ENCODE measurements at regions not wholly inside any gene's neighbourhood (a gene's known extent, or its start where the extent isn't known, plus 50 kb on each side); places are given as distances from the start of the nearest gene placed in this dataset.

DNA sequence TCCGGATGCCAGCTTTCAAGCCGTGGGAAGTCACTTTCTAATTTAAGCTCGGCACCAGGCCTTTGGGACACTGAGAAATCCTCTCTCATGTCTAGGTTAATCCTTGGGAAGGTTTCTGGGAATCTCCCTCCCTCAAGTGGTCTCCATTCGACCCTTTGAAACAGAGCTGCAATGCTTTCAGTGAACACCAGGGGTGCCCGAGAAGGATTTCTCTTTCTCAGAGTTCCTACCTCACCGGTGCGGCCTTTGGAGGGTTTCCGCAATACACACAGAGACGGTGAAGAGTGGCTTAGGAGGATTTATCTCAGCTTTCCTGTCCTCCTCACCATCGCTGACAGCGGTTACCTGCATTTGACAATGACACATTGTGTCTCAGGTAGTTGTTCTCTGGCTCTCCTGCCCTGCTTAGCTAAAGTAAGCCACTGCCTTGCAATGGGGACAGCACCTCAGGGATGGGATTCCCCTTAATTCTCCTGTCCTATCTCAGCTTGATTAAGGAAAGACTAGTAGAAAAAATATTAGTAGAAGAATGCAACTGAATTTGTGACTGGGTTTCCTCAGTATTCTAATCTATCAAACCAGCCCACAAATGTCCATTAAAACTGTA lies 180.6 kb downstream of the GABRG2 start:
- dilution Hi-C loops (cut with MboI; ENCODE audit: extremely low pct_ligation_motif_present, low sequenced_read_pairs), result no loop called here
- Histone ChIP-seq H3K4me2 (ENCODE audit: control insufficient read depth, extremely low read depth, insufficient read depth, low read depth, low read length) (no peak overlapping the region), H3K27me3 (ENCODE audit: control insufficient read depth, extremely low read depth, insufficient read depth, low read length) (no peaks in the 10 kb centered on the region), H3K4me3 (ENCODE audit: control insufficient read depth in 2 of 3, extremely low read depth in 1 of 3, insufficient read depth in 2 of 3, low read depth in 1 of 3, low read length in 3 of 3) (no peak overlapping the region), H3K9me1 (ENCODE audit: control insufficient read depth, extremely low read depth, insufficient read depth, low read length) (no peaks in the 10 kb centered on the region), H3K4me1 (ENCODE audit: control insufficient read depth, extremely low read depth, insufficient read depth, low read length) (no peaks in the 10 kb centered on the region), H2AFZ (ENCODE audit: control insufficient read depth, low read length) (no peak overlapping the region), H3K27ac (ENCODE audit: control insufficient read depth, insufficient read depth, low read length) (no peak overlapping the region), H4K20me1 (ENCODE audit: control insufficient read depth, extremely low read depth, insufficient read depth, low read length) (no peaks in the 10 kb centered on the region), H3K9me3 (ENCODE audit: control insufficient read depth, low read depth, low read length) (no peaks in the 10 kb centered on the region), H3K9ac (ENCODE audit: control insufficient read depth, extremely low read depth, insufficient read depth, low read length) (no peak overlapping the region), H3K36me3 (ENCODE audit: control insufficient read depth in 2 of 2, extremely low read depth in 1 of 2, insufficient read depth in 2 of 2, low read length in 2 of 2) (no peaks in the 10 kb centered on the region), H3K79me2 (ENCODE audit: control insufficient read depth, insufficient read depth, low read length) (no peaks in the 10 kb centered on the region)
- DNase-seq (ENCODE audit: low read depth, low spot score) (no peak), FAIRE-seq (no peak)
- no peak for TF ChIP-seq EZH2 (IDR thresholded peaks at IDR 0.05; ENCODE audit: low read length)
- TF ChIP-seq, protein P1, sequence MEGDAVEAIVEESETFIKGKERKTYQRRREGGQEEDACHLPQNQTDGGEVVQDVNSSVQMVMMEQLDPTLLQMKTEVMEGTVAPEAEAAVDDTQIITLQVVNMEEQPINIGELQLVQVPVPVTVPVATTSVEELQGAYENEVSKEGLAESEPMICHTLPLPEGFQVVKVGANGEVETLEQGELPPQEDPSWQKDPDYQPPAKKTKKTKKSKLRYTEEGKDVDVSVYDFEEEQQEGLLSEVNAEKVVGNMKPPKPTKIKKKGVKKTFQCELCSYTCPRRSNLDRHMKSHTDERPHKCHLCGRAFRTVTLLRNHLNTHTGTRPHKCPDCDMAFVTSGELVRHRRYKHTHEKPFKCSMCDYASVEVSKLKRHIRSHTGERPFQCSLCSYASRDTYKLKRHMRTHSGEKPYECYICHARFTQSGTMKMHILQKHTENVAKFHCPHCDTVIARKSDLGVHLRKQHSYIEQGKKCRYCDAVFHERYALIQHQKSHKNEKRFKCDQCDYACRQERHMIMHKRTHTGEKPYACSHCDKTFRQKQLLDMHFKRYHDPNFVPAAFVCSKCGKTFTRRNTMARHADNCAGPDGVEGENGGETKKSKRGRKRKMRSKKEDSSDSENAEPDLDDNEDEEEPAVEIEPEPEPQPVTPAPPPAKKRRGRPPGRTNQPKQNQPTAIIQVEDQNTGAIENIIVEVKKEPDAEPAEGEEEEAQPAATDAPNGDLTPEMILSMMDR (optimal IDR thresholded peaks at IDR 0.05 in 1 of 3, IDR thresholded peaks at IDR 0.05 in 1 of 3, conservative IDR thresholded peaks at IDR 0.05 in 1 of 3; ENCODE audit: extremely low read depth in 1 of 3, insufficient read depth in 2 of 3, low read length in 3 of 3), result peak in 1 of 3 experiments; percentile 28

DNA sequence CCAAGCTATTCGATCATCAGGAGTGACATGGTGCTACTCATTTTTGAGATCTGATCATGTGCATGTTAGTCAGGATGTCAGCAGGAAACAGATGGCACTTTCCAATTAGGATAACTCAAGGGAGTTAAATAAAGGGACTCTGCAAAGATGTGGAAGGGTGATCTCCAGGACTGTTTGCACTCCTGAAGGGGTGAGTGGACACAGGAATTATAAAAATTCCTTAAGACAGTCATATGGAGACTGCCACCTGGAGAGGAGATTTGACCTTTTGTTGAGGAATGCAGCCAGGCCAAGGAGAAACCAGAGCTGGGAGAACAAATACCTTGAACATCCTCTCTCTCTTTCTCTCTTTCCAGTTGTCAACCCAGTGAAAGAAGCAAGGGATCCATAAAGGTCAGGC lies 189.1 kb downstream of the GABRG2 start:
- Histone ChIP-seq H3K9me1 (ENCODE audit: control insufficient read depth, extremely low read depth, insufficient read depth, low read length) (no peaks in the 10 kb centered on the region), H3K27me3 (ENCODE audit: control insufficient read depth, extremely low read depth, insufficient read depth, low read length) (no peaks in the 10 kb centered on the region), H2AFZ (ENCODE audit: control insufficient read depth, low read length) (no peak overlapping the region), H3K27ac (ENCODE audit: control insufficient read depth, insufficient read depth, low read length) (no peak overlapping the region), H3K79me2 (ENCODE audit: control insufficient read depth, insufficient read depth, low read length) (no peaks in the 10 kb centered on the region), H3K4me3 (ENCODE audit: control insufficient read depth in 2 of 3, extremely low read depth in 1 of 3, insufficient read depth in 2 of 3, low read depth in 1 of 3, low read length in 3 of 3) (no peak overlapping the region), H4K20me1 (ENCODE audit: control insufficient read depth, extremely low read depth, insufficient read depth, low read length) (no peaks in the 10 kb centered on the region), H3K36me3 (ENCODE audit: control insufficient read depth in 2 of 2, extremely low read depth in 1 of 2, insufficient read depth in 2 of 2, low read length in 2 of 2) (no peaks in the 10 kb centered on the region), H3K4me1 (ENCODE audit: control insufficient read depth, extremely low read depth, insufficient read depth, low read length) (no peaks in the 10 kb centered on the region), H3K9me3 (ENCODE audit: control insufficient read depth, low read depth, low read length) (no peaks in the 10 kb centered on the region), H3K4me2 (ENCODE audit: control insufficient read depth, extremely low read depth, insufficient read depth, low read depth, low read length) (no peak overlapping the region), H3K9ac (ENCODE audit: control insufficient read depth, extremely low read depth, insufficient read depth, low read length) (no peak overlapping the region)
- dilution Hi-C loops (cut with MboI; ENCODE audit: extremely low pct_ligation_motif_present, low sequenced_read_pairs), result no loop called here
- FAIRE-seq (no peak), DNase-seq (ENCODE audit: low read depth, low spot score) (no peak)
- TF ChIP-seq, protein P1 (optimal IDR thresholded peaks at IDR 0.05 in 1 of 3, IDR thresholded peaks at IDR 0.05 in 1 of 3, conservative IDR thresholded peaks at IDR 0.05 in 1 of 3; ENCODE audit: extremely low read depth in 1 of 3, insufficient read depth in 2 of 3, low read length in 3 of 3), result no peak
- no peak for TF ChIP-seq EZH2 (IDR thresholded peaks at IDR 0.05; ENCODE audit: low read length)

Data from keratinocyte (primary cell).